SK-N-SH (cell line): ENCODE measurements at regions not wholly inside any gene's neighbourhood (a gene's known extent, or its start where the extent isn't known, plus 50 kb on each side); places are given as distances from the start of the nearest gene placed in this dataset.
A peak's percentile ranks its signal among the peaks of the same experiment; 100 is the strongest.

Experiments used
- CTCF ChIA-PET: fragments of 300-600, 350-600 bp; formaldehyde crosslinking; extraction: SDS; loops from one replicate; lab custom pipeline; 2021; lab: Yijun Ruan, JAX
- POLR2A ChIA-PET: fragments of 350-600 bp; sonication (Branson Sonifier 250); formaldehyde crosslinking; extraction: SDS; loops from one replicate; lab custom pipeline; 2020; ENCODE audit warnings: antibody characterized with exemption, inconsistent platforms; lab: Yijun Ruan, JAX
- DNase-seq: peaks from one replicate; pipeline ENCODE4 v3.0.0; 2012
- H2AFZ ChIP-seq: fragments of 200-600 bp; sonication (generic); 2 replicates; pipeline ENCODE4 v1.8.1; 2016; ENCODE audit warnings: antibody characterized with exemption, mild to moderate bottlenecking, low read depth
- H3F3A ChIP-seq: fragments of 200-600 bp; sonication (generic); replicated peaks from 2 replicates; pipeline ENCODE3; 2016; ENCODE audit warnings: antibody characterized with exemption, mild to moderate bottlenecking; ENCODE audit not compliant: insufficient read depth
- H3K27ac ChIP-seq, 2 experiments: fragments of 200-500 bp in 1 of 2; fragments of 200-600 bp in 1 of 2; sonication (Bioruptor generic) in 1 of 2; sonication (generic), shearing (Covaris generic) in 1 of 2; 2 replicates each; pipeline versions ENCODE4 v1.5.1 to v1.6.1; 2014 to 2016; ENCODE audit warnings: low read depth in 2 of 2, inconsistent platforms in 1 of 2, low read length in 1 of 2, mild to moderate bottlenecking in 1 of 2, mixed read lengths in 1 of 2
- H3K27me3 ChIP-seq: fragments of 200-600 bp; sonication (generic), shearing (Covaris generic); 2 replicates; pipeline ENCODE4 v1.6.1; 2016; ENCODE audit warnings: mixed run types; ENCODE audit not compliant: insufficient read depth
- H3K36me3 ChIP-seq, 2 experiments: fragments of 200-500 bp in 1 of 2; fragments of 200-600 bp in 1 of 2; sonication (Bioruptor generic) in 1 of 2; sonication (generic) in 1 of 2; replicated peaks in 1 of 2; 2 replicates each; pipeline versions ENCODE3 to v1.5.1; 2014 to 2016; ENCODE audit warnings: low read length in 1 of 2, mild to moderate bottlenecking in 1 of 2; ENCODE audit not compliant: insufficient read depth in 2 of 2, control insufficient read depth in 1 of 2
- H3K4me1 ChIP-seq, 2 experiments: fragments of 200-500 bp in 1 of 2; fragments of 200-600 bp in 1 of 2; sonication (Bioruptor generic) in 1 of 2; sonication (generic), shearing (Covaris generic) in 1 of 2; 2 replicates each; pipeline versions ENCODE4 v1.5.1 to v1.6.1; 2014 to 2016; ENCODE audit warnings: low read depth in 1 of 2, low read length in 1 of 2, mixed run types in 1 of 2; ENCODE audit not compliant: insufficient read depth in 2 of 2, control insufficient read depth in 1 of 2
- H3K4me2 ChIP-seq: fragments of 200-600 bp; sonication (generic), shearing (Covaris generic); 2 replicates; pipeline ENCODE4 v1.6.1; 2017; ENCODE audit warnings: mixed run types
- H3K4me3 ChIP-seq, 2 experiments: fragments of 200-500 bp in 1 of 2; fragments of 200-600 bp in 1 of 2; sonication (Bioruptor generic) in 1 of 2; sonication (generic), shearing (Covaris generic) in 1 of 2; 2 replicates each; pipeline versions ENCODE4 v1.5.1 to v1.8.1; 2014 to 2016; ENCODE audit warnings: low read depth in 2 of 2, inconsistent platforms in 1 of 2, low read length in 1 of 2, mild to moderate bottlenecking in 1 of 2, mixed read lengths in 1 of 2, moderate library complexity in 1 of 2
- H3K79me2 ChIP-seq: fragments of 200-600 bp; sonication (generic); 2 replicates; pipeline ENCODE4 v1.8.1; 2017; ENCODE audit warnings: mild to moderate bottlenecking; ENCODE audit not compliant: insufficient read depth
- H3K9ac ChIP-seq: fragments of 200-600 bp; sonication (generic); 2 replicates; pipeline ENCODE4 v1.6.1; 2017; ENCODE audit warnings: mixed run types
- H3K9me2 ChIP-seq: fragments of 200-600 bp; sonication (generic); 2 replicates; pipeline ENCODE4 v1.6.1; 2017; ENCODE audit warnings: mixed run types
- H3K9me3 ChIP-seq: fragments of 200-600 bp; sonication (generic); 2 replicates; pipeline ENCODE4 v1.6.1; 2017; ENCODE audit warnings: mixed run types, mild to moderate bottlenecking, moderate library complexity
- H4K20me1 ChIP-seq: fragments of 200-600 bp; sonication (generic); 2 replicates; pipeline ENCODE4 v1.6.1; 2017; ENCODE audit warnings: mild to moderate bottlenecking, mixed run types; ENCODE audit not compliant: insufficient read depth
- CTCF ChIP-seq: fragments of 200-600 bp; sonication (generic); IDR thresholded peaks from 2 replicates; pipeline ENCODE4 v1.6.1; 2017; ENCODE audit warnings: antibody characterized with exemption, mild to moderate bottlenecking, moderate library complexity
- EP300 ChIP-seq, 2 experiments: IDR thresholded peaks; 2 replicates each; pipeline versions ENCODE4 v1.4.0 to v1.6.1; 2012; ENCODE audit warnings: borderline replicate concordance in 1 of 2, low read depth in 1 of 2, low read length in 1 of 2
- FOSL2 ChIP-seq: IDR thresholded peaks from 2 replicates; pipeline ENCODE4 v1.4.0; 2012; ENCODE audit warnings: low read depth, mild to moderate bottlenecking, moderate library complexity, borderline replicate concordance
- FOXM1 ChIP-seq: IDR thresholded peaks from 2 replicates; pipeline ENCODE4 v1.4.0; 2012; ENCODE audit warnings: low read depth, mild to moderate bottlenecking
- GABPA ChIP-seq: IDR thresholded peaks from 2 replicates; pipeline ENCODE4 v1.4.0; 2012; ENCODE audit warnings: low read depth, mild to moderate bottlenecking
- GATA2 ChIP-seq: sonication (generic); formaldehyde crosslinking; IDR thresholded peaks from 2 replicates; pipeline ENCODE4 v1.5.0; 2020; ENCODE audit warnings: mild to moderate bottlenecking, missing genetic modification reagents
- JUND ChIP-seq: IDR thresholded peaks from 2 replicates; pipeline ENCODE4 v1.4.0; 2012
- MAX ChIP-seq: IDR thresholded peaks from 2 replicates; pipeline ENCODE4 v1.4.0; 2012; ENCODE audit warnings: low read depth
- MEF2A ChIP-seq: IDR thresholded peaks from 2 replicates; pipeline ENCODE4 v1.4.0; 2012; ENCODE audit warnings: low read depth, borderline replicate concordance
- MXI1 ChIP-seq: IDR thresholded peaks from 2 replicates; pipeline ENCODE4 v1.6.1; 2012; ENCODE audit warnings: mild to moderate bottlenecking, low read depth, low read length, improper control_type of control experiment
- NFIC ChIP-seq: IDR thresholded peaks from 2 replicates; pipeline ENCODE4 v1.4.0; 2012; ENCODE audit warnings: borderline replicate concordance
- NRF1 ChIP-seq: IDR thresholded peaks from 2 replicates; pipeline ENCODE4 v1.6.1; 2012; ENCODE audit warnings: low read depth, mild to moderate bottlenecking, low read length
- PBX3 ChIP-seq: IDR thresholded peaks from 2 replicates; pipeline ENCODE4; 2012
- RAD21 ChIP-seq: IDR thresholded peaks from 2 replicates; pipeline ENCODE4 v1.6.1; 2012; ENCODE audit warnings: mild to moderate bottlenecking, low read length
- RCOR1 ChIP-seq: fragments of 150-350 bp; IDR thresholded peaks from 2 replicates; pipeline ENCODE4 v1.6.1; 2017; ENCODE audit warnings: antibody characterized with exemption, low read length
- RFX5 ChIP-seq: IDR thresholded peaks from 2 replicates; pipeline ENCODE4 v1.6.1; 2012; ENCODE audit warnings: mild to moderate bottlenecking, improper control_type of control experiment, low read length
- RXRA ChIP-seq: IDR thresholded peaks from 2 replicates; pipeline ENCODE4 v1.4.0; 2012; ENCODE audit warnings: low read depth, mild to moderate bottlenecking, borderline replicate concordance
- SIN3A ChIP-seq: IDR thresholded peaks from 2 replicates; pipeline ENCODE4 v1.6.1; 2012; ENCODE audit warnings: low read depth, mild to moderate bottlenecking, low read length, moderate library complexity, borderline replicate concordance
- TAF1 ChIP-seq: IDR thresholded peaks from 2 replicates; pipeline ENCODE4 v1.6.1; 2012; ENCODE audit warnings: low read depth, mild to moderate bottlenecking, low read length, moderate library complexity, borderline replicate concordance
- TCF12 ChIP-seq: IDR thresholded peaks from 2 replicates; pipeline ENCODE4 v1.4.0; 2012
- TEAD4 ChIP-seq: IDR thresholded peaks from 2 replicates; pipeline ENCODE4 v1.4.0; 2012; ENCODE audit warnings: mild to moderate bottlenecking, borderline replicate concordance; ENCODE audit not compliant: insufficient read depth
- WGBS: methylation state at CpG from one replicate; pipeline ENCODE4 v1.1.6; 2017; ENCODE audit warnings: low lambda C conversion rate; 5-methylcytosine and 5-hydroxymethylcytosine counted together

- H3K9ac ChIP-seq, result peak overlapping the region; percentile 29; the same call in 1 of the 2 replicates
- H3K9me3 ChIP-seq, result no peaks in the 10 kb centered on the region
- H3K4me1 ChIP-seq, result peaks cover 0 to 21% of the 10 kb centered on the region in 2 experiments
- ChIA-PET POLR2A (no interaction called here), CTCF (interaction anchor here (0.6 to 1.6 kb wide), 4 partner anchors 17 to 249 kb away, joined by 3 to 4 read pairs (median 3); no protein-coding TSS in a partner anchor)
- H3K27me3 ChIP-seq, result no peaks in the 10 kb centered on the region
- no peak for DNase-seq
- no peak overlapping the region for H3K4me3 ChIP-seq
- H4K20me1 ChIP-seq, result no peaks in the 10 kb centered on the region
- TF ChIP-seq RAD21, result no peak
- TF ChIP-seq RCOR1, result no peak
- no peak for TF ChIP-seq MAX
- no peak for TF ChIP-seq TAF1
- peak in 1 of 2 experiments; percentile 33; a peak in 1 of 4 replicates for TF ChIP-seq EP300 (IDR thresholded peaks at IDR 0.05; ENCODE audit: borderline replicate concordance in 1 of 2, low read depth in 1 of 2, low read length in 1 of 2)
- no peak for TF ChIP-seq MEF2A
- peak; percentile 63 for TF ChIP-seq PBX3
- TF ChIP-seq GABPA, result no peak
- TF ChIP-seq JUND, result peak; percentile 40; the same call in 1 of the 2 replicates
- TF ChIP-seq TCF12, result peak; percentile 36; the same call in 1 of the 2 replicates
- no peak for TF ChIP-seq FOXM1
- peak; percentile 9; the same call in 1 of the 2 replicates for TF ChIP-seq FOSL2
- H3K79me2 ChIP-seq, result peaks cover 27% of the 10 kb centered on the region; the same call in 1 of the 2 replicates
- H3F3A ChIP-seq, result peaks cover 30% of the 10 kb centered on the region
- WGBS, result 15% methylated on average over 2 of the region's 2 CpGs
- peak overlapping the region; percentile 33; the same call in 1 of the 2 replicates for H2AFZ ChIP-seq
- peak overlapping the region; percentile 41 for H3K4me2 ChIP-seq
- H3K27ac ChIP-seq, result peak overlapping the region in 1 of 2 experiments; percentile 97; a peak in 2 of 4 replicates
- H3K36me3 ChIP-seq, result no peaks in the 10 kb centered on the region
- no peaks in the 10 kb centered on the region for H3K9me2 ChIP-seq
Observed at GRCh38 chr7:106766551-106766950, 98.5 kb upstream of the PIK3CG start.

GRCh38 chr7:106767078-106767477 lies 98.0 kb upstream of the PIK3CG start:
- no peaks in the 10 kb centered on the region for H3K9me2 ChIP-seq
- H3K27ac ChIP-seq, result peak overlapping the region in 1 of 2 experiments; percentile 97; a peak in 2 of 4 replicates
- H4K20me1 ChIP-seq, result no peaks in the 10 kb centered on the region
- 91% methylated on average over 3 of the region's 3 CpGs for WGBS
- H3F3A ChIP-seq, result peaks cover 30% of the 10 kb centered on the region
- H3K4me2 ChIP-seq, result 0 out of 2 replicates have a peak overlapping the region, but pooled peaks have one; percentile 41
- no peaks in the 10 kb centered on the region for H3K36me3 ChIP-seq
- H3K27me3 ChIP-seq, result no peaks in the 10 kb centered on the region
- peaks cover 27% of the 10 kb centered on the region; the same call in 1 of the 2 replicates for H3K79me2 ChIP-seq
- peaks cover 0 to 21% of the 10 kb centered on the region in 2 experiments for H3K4me1 ChIP-seq
- peak overlapping the region; percentile 29; the same call in 1 of the 2 replicates for H3K9ac ChIP-seq
- TF ChIP-seq EP300 (IDR thresholded peaks at IDR 0.05; ENCODE audit: borderline replicate concordance in 1 of 2, low read depth in 1 of 2, low read length in 1 of 2) (no peak), RFX5 (no peak), RXRA (no peak), CTCF (no peak), MXI1 (no peak), NFIC (no peak), NRF1 (no peak), SIN3A (no peak), TEAD4 (no peak), RCOR1 (no peak), GATA2 (CRISPR knock-in tag) (no peak)
- H2AFZ ChIP-seq, result no peak overlapping the region
- ChIA-PET CTCF (interaction anchor here (1.6 kb wide), 1 partner anchor 22 kb away, joined by 4 read pairs; no protein-coding TSS in a partner anchor), POLR2A (no interaction called here)
- H3K9me3 ChIP-seq, result no peaks in the 10 kb centered on the region
- no peak for DNase-seq
- H3K4me3 ChIP-seq, result no peak overlapping the region
